Neuronal stem cell (in vitro differentiated cells): ENCODE measurements at regions not wholly inside any gene's neighbourhood (a gene's known extent, or its start where the extent isn't known, plus 50 kb on each side); places are given as distances from the start of the nearest gene placed in this dataset.

ENCODE experiments used
- DNase-seq: peaks from one replicate; pipeline ENCODE4 v3.0.0-alpha.2; 2013; ENCODE audit warnings: low spot score
- H2AFZ ChIP-seq: one replicate; pipeline ENCODE4 v1.6.1; 2013; ENCODE audit warnings: mild to moderate bottlenecking, low read length, inconsistent platforms
- H2AK5ac ChIP-seq: 2 replicates; pipeline ENCODE4 v1.6.1; 2013; ENCODE audit warnings: low read depth, mild to moderate bottlenecking, inconsistent platforms, low read length, moderate library complexity, mixed read lengths
- H2BK120ac ChIP-seq: 2 replicates; pipeline ENCODE4 v1.6.1; 2013; ENCODE audit warnings: low read depth, mild to moderate bottlenecking, inconsistent platforms, low read length, moderate library complexity, mixed read lengths
- H2BK12ac ChIP-seq: one replicate; pipeline ENCODE4 v1.6.1; 2013; ENCODE audit warnings: low read length, inconsistent platforms
- H2BK15ac ChIP-seq: 2 replicates; pipeline ENCODE4 v1.6.1; 2013; ENCODE audit warnings: mild to moderate bottlenecking, low read length, inconsistent platforms, mixed read lengths
- H2BK5ac ChIP-seq: one replicate; pipeline ENCODE4 v1.6.1; 2013; ENCODE audit warnings: inconsistent platforms, mild to moderate bottlenecking, low read length, moderate library complexity
- H3K14ac ChIP-seq: one replicate; pipeline ENCODE4 v1.6.1; 2013; ENCODE audit warnings: low read length, inconsistent platforms
- H3K18ac ChIP-seq: 2 replicates; pipeline ENCODE4 v1.6.1; 2013; ENCODE audit warnings: low read length, inconsistent platforms
- H3K23ac ChIP-seq: 2 replicates; pipeline ENCODE4 v1.6.1; 2013; ENCODE audit warnings: low read depth, mild to moderate bottlenecking, mixed read lengths, low read length, inconsistent platforms; ENCODE audit not compliant: poor library complexity
- H3K27ac ChIP-seq: replicated peaks from 3 replicates; pipeline ENCODE4 v1.5.1; 2013; ENCODE audit warnings: low read length, inconsistent platforms
- H3K27me3 ChIP-seq, 3 experiments: 2 replicates each; pipeline ENCODE4 v1.6.1; 2013; ENCODE audit warnings: low read length in 3 of 3, mild to moderate bottlenecking in 2 of 3, inconsistent platforms in 1 of 3, low read depth in 1 of 3, mixed read lengths in 1 of 3, moderate library complexity in 1 of 3; ENCODE audit not compliant: control insufficient read depth in 3 of 3, insufficient read depth in 3 of 3
- H3K36me3 ChIP-seq, 2 donors: replicated peaks in 1 of 2; 2 replicates each; pipeline ENCODE4 v1.6.1; 2013; ENCODE audit warnings: low read length in 2 of 2; ENCODE audit not compliant: control insufficient read depth in 2 of 2, insufficient read depth in 2 of 2
- H3K4ac ChIP-seq: 2 replicates; pipeline ENCODE4 v1.6.1; 2013; ENCODE audit warnings: inconsistent platforms, mild to moderate bottlenecking, low read length, moderate library complexity
- H3K4me1 ChIP-seq, 2 donors: 1 replicate in 1 of 2; 2 replicates in 1 of 2; pipeline ENCODE4 v1.6.1; 2013; ENCODE audit warnings: low read length in 2 of 2, low read depth in 1 of 2; ENCODE audit not compliant: control insufficient read depth in 2 of 2, insufficient read depth in 1 of 2
- H3K4me2 ChIP-seq: one replicate; pipeline ENCODE4 v1.6.1; 2013; ENCODE audit warnings: mild to moderate bottlenecking, low read length, inconsistent platforms; ENCODE audit not compliant: insufficient read depth, poor library complexity, severe bottlenecking
- H3K4me3 ChIP-seq, 2 donors: 2 replicates each; pipeline ENCODE4 v1.5.1; 2013; ENCODE audit warnings: low read length in 2 of 2, mild to moderate bottlenecking in 2 of 2, inconsistent platforms in 1 of 2, moderate library complexity in 1 of 2
- H3K79me1 ChIP-seq: one replicate; pipeline ENCODE4 v1.6.1; 2013; ENCODE audit warnings: low read depth, mild to moderate bottlenecking, inconsistent platforms, low read length, moderate library complexity
- H3K9ac ChIP-seq: one replicate; pipeline ENCODE4 v1.6.1; 2013; ENCODE audit warnings: mild to moderate bottlenecking, low read depth, low read length, inconsistent platforms; ENCODE audit not compliant: poor library complexity
- H3K9me3 ChIP-seq, 2 donors: replicated peaks in 1 of 2; 2 replicates each; pipeline versions ENCODE3 to v1.6.1; 2013; ENCODE audit warnings: low read length in 2 of 2, mild to moderate bottlenecking in 2 of 2, inconsistent platforms in 1 of 2, low read depth in 1 of 2, mixed read lengths in 1 of 2, moderate library complexity in 1 of 2; ENCODE audit not compliant: control insufficient read depth in 2 of 2, insufficient read depth in 1 of 2
- H4K8ac ChIP-seq: one replicate; pipeline ENCODE4 v1.6.1; 2013; ENCODE audit warnings: low read depth, mild to moderate bottlenecking, inconsistent platforms, low read length, moderate library complexity
- H4K91ac ChIP-seq: one replicate; pipeline ENCODE4 v1.6.1; 2013; ENCODE audit warnings: low read length, low read depth, mild to moderate bottlenecking, inconsistent platforms; ENCODE audit not compliant: poor library complexity
- WGBS, 2 donors: extraction: QIAGEN DNeasy Blood & Tissue Kit; methylation state at CpG; one replicate each; pipeline ENCODE4 v1.1.7; 2013; ENCODE audit warnings: missing lambda C conversion rate in 2 of 2, mixed read lengths in 1 of 2; ENCODE audit not compliant: insufficient read length in 2 of 2, insufficient replicate concordance in 1 of 2; ENCODE audit errors: extremely low coverage in 2 of 2; 5-methylcytosine and 5-hydroxymethylcytosine counted together

DNA sequence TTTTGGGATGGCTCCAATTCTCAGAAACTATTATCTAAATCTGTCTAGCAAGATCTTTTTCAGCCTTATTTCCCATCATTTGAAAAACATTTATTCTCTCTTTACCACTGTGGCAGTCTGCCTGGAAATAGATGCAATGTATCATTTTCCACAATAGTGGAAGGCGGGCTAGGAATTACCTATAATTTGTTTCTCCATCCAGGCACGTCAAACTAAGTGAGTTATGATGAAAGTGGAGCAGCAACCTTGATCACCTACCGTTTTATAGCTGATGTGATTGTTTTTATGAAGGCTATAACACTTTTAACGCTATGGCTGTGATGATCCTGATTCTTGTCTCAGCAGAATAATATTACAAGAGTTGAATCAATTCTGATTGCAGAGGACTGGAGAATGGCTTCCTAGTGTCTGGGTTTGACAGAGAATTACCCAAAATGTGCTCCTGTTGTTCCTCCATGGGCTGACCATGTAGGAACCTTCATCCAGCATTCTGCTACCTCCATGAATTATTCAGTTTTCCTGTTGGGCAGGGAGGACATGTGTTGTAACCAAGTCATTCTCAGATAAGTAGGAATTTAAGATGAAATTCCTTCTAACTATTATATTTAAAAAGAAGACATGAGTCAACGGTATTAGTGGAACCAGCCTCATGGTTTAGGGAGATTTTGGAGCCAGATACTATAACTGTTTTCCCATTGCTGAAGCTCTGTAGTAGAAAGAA, 231.5 kb upstream of the SGO1 start:
- DNase-seq: no peak
- whole genome bisulfite sequencing, 2 donors: no CpG with 5 or more reads among the region's 5 CpGs
- no peak overlapping the region for H3K14ac ChIP-seq
- no peak overlapping the region for H2BK12ac ChIP-seq
- no peak overlapping the region for H3K4ac ChIP-seq
- H2BK15ac ChIP-seq: no peak overlapping the region
- H2BK5ac ChIP-seq: no peak overlapping the region
- no peak overlapping the region for H3K18ac ChIP-seq
- no peak overlapping the region for H3K23ac ChIP-seq
- H2AFZ ChIP-seq: no peak overlapping the region
- no peak overlapping the region for H2BK120ac ChIP-seq
- no peaks in the 10 kb centered on the region for H3K9me3 ChIP-seq
- no peaks in the 10 kb centered on the region for H3K36me3 ChIP-seq
- peaks cover 0 to 6% (median 0%) of the 10 kb centered on the region in 3 experiments for H3K27me3 ChIP-seq
- H2AK5ac ChIP-seq: no peak overlapping the region
- H3K4me2 ChIP-seq: no peak overlapping the region
- H3K79me1 ChIP-seq: no peaks in the 10 kb centered on the region
- no peak overlapping the region for H4K8ac ChIP-seq
- no peaks in the 10 kb centered on the region for H3K4me1 ChIP-seq
- no peak overlapping the region for H3K9ac ChIP-seq
- no peak overlapping the region for H3K27ac ChIP-seq
- no peak overlapping the region for H3K4me3 ChIP-seq
- H4K91ac ChIP-seq: no peak overlapping the region

DNA sequence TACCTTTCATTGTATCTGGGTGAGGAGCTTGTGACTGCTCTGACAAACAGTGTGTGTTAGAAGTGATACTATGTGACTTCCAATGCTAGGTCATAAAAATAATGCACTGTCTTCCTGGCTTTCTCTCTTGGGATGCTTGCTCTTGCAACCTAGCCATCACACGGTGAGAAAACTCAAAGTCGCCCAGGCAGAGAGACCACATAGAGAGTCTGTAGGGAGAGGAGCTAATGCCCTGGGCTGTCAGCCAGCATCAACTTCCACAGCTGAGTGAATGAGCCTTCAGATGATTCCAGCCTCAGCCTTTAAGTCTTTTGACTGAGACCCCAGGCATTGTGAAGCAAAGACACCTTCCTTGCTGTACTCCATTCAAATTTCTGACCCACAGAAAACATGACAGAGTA, 220.6 kb upstream of the SGO1 start:
- no peak overlapping the region for H3K14ac ChIP-seq
- H3K9ac ChIP-seq: no peak overlapping the region
- H2BK15ac ChIP-seq: no peak overlapping the region
- no peak overlapping the region for H4K91ac ChIP-seq
- H3K79me1 ChIP-seq: no peaks in the 10 kb centered on the region
- H2AFZ ChIP-seq: no peak overlapping the region
- no peak overlapping the region for H3K27ac ChIP-seq
- H4K8ac ChIP-seq: no peak overlapping the region
- peaks cover 0 to 46% (median 0%) of the 10 kb centered on the region in 3 experiments for H3K27me3 ChIP-seq
- WGBS, 2 donors: no CpG with 5 or more reads among the region's 2 CpGs
- H3K4me2 ChIP-seq: no peak overlapping the region
- DNase-seq: no peak
- peaks cover 0 to 4% of the 10 kb centered on the region in 2 donors for H3K4me1 ChIP-seq
- H3K23ac ChIP-seq: no peak overlapping the region
- H3K18ac ChIP-seq: no peak overlapping the region
- no peak overlapping the region for H2BK120ac ChIP-seq
- H2BK12ac ChIP-seq: no peak overlapping the region
- H3K4ac ChIP-seq: no peak overlapping the region
- no peak overlapping the region for H2AK5ac ChIP-seq
- H3K4me3 ChIP-seq: no peak overlapping the region
- no peaks in the 10 kb centered on the region for H3K9me3 ChIP-seq
- no peaks in the 10 kb centered on the region for H3K36me3 ChIP-seq
- H2BK5ac ChIP-seq: no peak overlapping the region

DNA sequence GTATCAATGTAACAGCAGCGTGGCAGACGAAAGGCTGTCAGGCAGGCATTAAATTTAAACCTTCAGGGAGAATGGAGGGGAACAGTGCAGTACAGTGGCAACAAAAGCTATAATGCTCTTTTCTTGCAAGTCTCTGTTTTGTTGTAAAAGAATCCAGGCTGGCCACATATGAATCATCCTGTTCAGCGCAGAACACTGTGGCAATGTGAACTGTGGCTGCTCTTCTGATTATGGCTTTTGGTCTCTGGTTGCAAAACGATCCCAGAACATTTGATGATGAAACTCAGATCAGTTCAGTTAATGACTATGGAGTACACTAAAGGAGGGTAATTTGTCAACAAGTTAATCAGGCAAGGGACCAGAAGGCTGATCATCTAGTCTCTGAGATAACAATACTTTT, 219.7 kb upstream of the SGO1 start:
- Histone ChIP-seq H3K4ac (no peak overlapping the region), H3K4me3 (no peak overlapping the region), H3K9me3 (no peaks in the 10 kb centered on the region), H3K27me3 (peaks cover 0 to 46% (median 0%) of the 10 kb centered on the region in 3 experiments), H3K4me2 (no peak overlapping the region), H4K91ac (no peak overlapping the region), H3K4me1 (peaks cover 0 to 4% of the 10 kb centered on the region in 2 donors), H2BK12ac (no peak overlapping the region), H3K36me3 (no peaks in the 10 kb centered on the region), H3K14ac (no peak overlapping the region), H4K8ac (no peak overlapping the region), H2BK120ac (no peak overlapping the region), H3K9ac (no peak overlapping the region), H2BK15ac (no peak overlapping the region), H3K23ac (no peak overlapping the region), H2BK5ac (no peak overlapping the region), H3K27ac (no peak overlapping the region), H2AFZ (no peak overlapping the region), H3K79me1 (no peaks in the 10 kb centered on the region), H3K18ac (no peak overlapping the region), H2AK5ac (no peak overlapping the region)
- DNase-seq: no peak
- no CpG with 5 or more reads among the region's 4 CpGs for WGBS, 2 donors

DNA sequence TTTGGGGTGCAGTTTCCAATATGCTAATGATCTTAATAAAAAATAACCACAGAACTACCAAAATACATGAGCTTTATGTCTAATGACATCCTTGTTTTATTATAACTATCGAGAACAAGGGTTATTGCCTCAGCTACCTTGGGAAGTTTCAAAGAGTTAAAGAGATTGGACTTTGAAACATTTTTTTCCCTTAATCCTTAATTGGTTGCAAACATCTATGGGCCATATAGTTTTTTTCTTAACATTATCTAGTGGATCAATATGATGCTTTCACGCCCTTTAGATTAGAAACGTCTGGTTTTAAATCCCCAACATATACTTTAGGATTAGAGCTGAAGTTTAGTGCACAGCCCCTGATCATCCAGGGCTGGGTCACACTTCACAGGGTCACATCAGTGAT, 219.2 kb upstream of the SGO1 start:
- Histone ChIP-seq H3K4me2 (no peak overlapping the region), H2AFZ (no peak overlapping the region), H3K4ac (no peak overlapping the region), H3K18ac (no peak overlapping the region), H2BK15ac (no peak overlapping the region), H3K36me3 (no peaks in the 10 kb centered on the region), H3K4me3 (no peak overlapping the region), H3K4me1 (peaks cover 0 to 4% of the 10 kb centered on the region in 2 donors), H4K8ac (no peak overlapping the region), H2BK120ac (no peak overlapping the region), H3K27ac (no peak overlapping the region), H3K9ac (no peak overlapping the region), H2AK5ac (no peak overlapping the region), H2BK5ac (no peak overlapping the region), H2BK12ac (no peak overlapping the region), H4K91ac (no peak overlapping the region), H3K9me3 (no peaks in the 10 kb centered on the region), H3K79me1 (no peaks in the 10 kb centered on the region), H3K14ac (no peak overlapping the region), H3K23ac (no peak overlapping the region), H3K27me3 (peaks cover 0 to 42% (median 0%) of the 10 kb centered on the region in 3 experiments)
- WGBS, 2 donors: no CpG with 5 or more reads among the region's 3 CpGs
- DNase-seq: no peak
